ENCODE measurements at regions not wholly inside any gene's neighbourhood (a gene's known extent, or its start where the extent isn't known, plus 50 kb on each side); places are given as distances from the start of the nearest gene placed in this dataset.

DNA sequence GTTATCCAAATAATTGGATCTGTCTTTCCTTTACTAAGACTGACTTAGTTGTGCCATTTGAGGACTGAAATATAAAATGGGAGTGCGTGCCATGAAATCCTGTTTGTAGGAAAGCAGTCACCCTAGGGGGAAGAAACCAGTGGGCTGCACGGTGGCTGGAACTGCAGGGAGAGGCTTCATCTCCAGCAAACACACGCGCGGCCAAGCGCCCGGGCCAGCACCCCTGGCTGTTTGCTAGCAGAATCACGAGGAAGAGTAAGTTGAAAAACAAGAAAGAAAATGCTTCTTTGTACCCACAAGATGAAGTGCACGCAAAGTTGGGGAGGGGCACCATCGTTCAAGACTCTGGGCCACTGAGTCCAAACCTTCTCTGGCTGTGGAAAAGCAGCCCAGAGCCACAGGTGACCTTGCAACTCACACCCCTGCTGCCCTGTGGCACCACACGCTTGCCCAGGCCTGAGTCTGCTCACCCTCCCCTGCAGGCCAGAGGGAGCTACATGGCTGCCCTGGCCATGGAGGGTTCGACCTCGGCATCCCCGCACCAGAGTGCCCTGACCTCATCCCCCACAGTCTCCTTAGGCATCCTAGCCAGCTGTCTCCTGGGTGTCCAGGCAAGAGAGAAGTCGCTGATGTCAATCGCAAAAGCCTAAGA, 55.2 kb downstream of the IRX2 start:
- in situ Hi-C loops (cut with MboI; ENCODE audit: low sequenced_read_pairs) = no loop called here

GRCh38 chr5:2695200-2695891, 56.1 kb downstream of the IRX2 start:
- in situ Hi-C loops (cut with MboI; ENCODE audit: low sequenced_read_pairs) = no loop called here

DNA sequence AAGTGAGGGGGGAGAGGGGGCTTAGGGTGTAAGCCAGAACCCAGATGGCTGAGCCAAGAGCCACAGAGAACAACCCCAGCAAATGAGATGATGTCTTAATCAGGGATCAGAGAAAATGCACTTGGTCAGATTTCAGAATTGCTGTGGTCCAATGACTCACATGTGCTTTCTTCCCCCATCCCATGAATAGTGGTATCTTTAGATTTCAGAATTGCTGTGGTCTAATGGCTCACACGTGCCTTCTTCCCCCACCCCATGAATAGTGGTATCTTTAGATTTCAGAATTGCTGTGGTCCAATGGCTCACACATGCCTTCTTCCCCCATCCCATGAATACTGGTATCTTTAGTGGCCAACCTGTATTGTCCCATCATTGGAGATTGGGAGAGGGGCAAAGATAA, 59.9 kb downstream of the IRX2 start:
- in situ Hi-C loops (cut with MboI; ENCODE audit: low sequenced_read_pairs) = no loop called here

GRCh38 chr5:2690293-2690692, 61.2 kb downstream of the IRX2 start:
- in situ Hi-C loops (cut with MboI; ENCODE audit: low sequenced_read_pairs) = no loop called here

GRCh38 chr5:2688586-2688985, 62.9 kb downstream of the IRX2 start:
- in situ Hi-C loops (cut with MboI; ENCODE audit: low sequenced_read_pairs) = no loop called here

GRCh38 chr5:2687746-2688145, 63.7 kb downstream of the IRX2 start:
- in situ Hi-C loops (cut with MboI; ENCODE audit: low sequenced_read_pairs) = no loop called here

DNA sequence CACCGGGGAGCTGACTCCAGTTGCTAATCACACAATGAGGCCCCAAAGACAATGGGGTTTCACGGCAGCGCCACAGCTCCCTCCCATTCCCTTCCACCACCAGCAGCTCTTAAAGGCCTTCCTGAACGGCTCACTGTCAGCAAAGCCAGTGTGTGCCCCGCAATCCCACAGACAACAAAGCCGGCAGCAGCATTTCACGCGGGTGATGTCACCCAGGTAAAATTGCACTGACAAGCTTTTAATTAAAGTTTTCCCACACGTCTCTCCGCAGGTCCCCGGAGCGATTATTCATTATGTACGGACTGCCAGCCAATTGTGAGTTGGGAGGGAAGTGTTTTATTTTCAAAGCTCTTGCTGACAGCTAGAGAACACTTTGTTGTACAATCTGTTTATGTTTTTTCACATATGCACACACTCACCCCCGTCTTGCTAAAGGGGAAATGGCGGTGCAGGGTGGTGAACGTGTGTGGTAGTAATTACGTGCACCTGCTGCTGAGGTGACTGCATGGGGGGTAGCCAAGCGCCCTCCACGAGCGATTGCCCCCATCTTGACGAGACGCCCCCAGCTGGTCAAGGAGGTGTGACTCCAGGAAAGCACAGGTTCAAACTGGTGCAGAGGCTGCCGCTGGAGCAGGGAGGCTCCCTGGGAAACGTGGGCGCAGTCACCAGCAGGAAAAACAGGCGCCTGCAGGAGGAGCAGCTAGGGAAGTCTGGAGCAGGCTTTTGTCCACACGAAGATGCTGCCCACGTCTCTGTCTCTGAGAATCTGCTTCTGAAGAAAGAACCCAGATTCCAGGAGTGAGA, 65.0 kb downstream of the IRX2 start:
- in situ Hi-C loops (cut with MboI; ENCODE audit: low sequenced_read_pairs) = no loop called here

GRCh38 chr5:2685651-2686272, 65.7 kb downstream of the IRX2 start:
- in situ Hi-C loops (cut with MboI; ENCODE audit: low sequenced_read_pairs) = no loop called here

- in situ Hi-C loops (cut with MboI; ENCODE audit: low sequenced_read_pairs) = no loop called here
Observed at GRCh38 chr5:2684606-2685005, 66.9 kb downstream of the IRX2 start.

GRCh38 chr5:2683720-2684119, 67.8 kb downstream of the IRX2 start:
- in situ Hi-C loops (cut with MboI; ENCODE audit: low sequenced_read_pairs) = no loop called here

GRCh38 chr5:2681476-2681875, 70.0 kb downstream of the IRX2 start:
- in situ Hi-C loops (cut with MboI; ENCODE audit: low sequenced_read_pairs) = no loop called here

- in situ Hi-C loops (cut with MboI; ENCODE audit: low sequenced_read_pairs) = no loop called here
Observed at GRCh38 chr5:2680979-2681378, 70.5 kb downstream of the IRX2 start.

- in situ Hi-C loops (cut with MboI; ENCODE audit: low sequenced_read_pairs) = no loop called here
Observed at GRCh38 chr5:2677689-2678088, 73.8 kb downstream of the IRX2 start.

DNA sequence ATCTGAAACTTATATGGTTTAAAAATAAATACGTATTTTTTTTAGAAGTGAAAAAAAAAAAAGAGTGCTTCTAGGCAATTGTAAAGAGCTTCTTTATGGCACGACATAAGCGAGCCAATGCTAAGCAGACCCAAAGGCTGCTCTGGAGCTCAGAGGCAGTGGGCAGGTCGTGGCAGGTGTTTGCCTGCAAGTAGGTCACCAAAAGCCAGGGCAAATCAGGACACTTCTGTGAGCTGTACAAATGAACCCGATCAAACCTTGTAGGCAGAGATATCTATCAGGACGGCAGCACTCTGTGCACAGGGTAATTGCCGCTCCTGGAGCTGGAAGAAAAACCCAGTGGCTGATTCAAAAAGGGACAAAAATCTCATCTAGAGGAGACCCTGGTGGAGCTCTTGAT, 75.9 kb downstream of the IRX2 start:
- in situ Hi-C loops (cut with MboI; ENCODE audit: low sequenced_read_pairs) = no loop called here

DNA sequence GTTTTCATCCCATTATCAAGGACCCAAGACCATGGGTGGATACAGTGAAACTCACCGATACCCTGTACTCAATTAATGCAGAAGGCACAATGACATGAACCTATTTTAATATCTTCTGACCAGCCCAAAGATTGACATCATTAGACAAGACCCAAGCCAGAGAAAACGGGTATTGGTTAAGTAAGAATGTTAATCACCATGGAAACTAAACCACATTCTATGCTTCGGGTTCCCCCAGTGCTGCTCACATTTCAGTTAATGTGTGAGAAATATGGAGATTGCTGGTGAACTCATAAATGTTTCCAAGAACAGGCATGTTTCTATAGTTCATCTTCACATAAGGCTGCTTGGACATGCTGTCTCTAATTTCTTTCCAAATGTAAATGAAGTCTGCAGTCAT, 77.0 kb downstream of the IRX2 start:
- in situ Hi-C loops (cut with MboI; ENCODE audit: low sequenced_read_pairs) = no loop called here

DNA sequence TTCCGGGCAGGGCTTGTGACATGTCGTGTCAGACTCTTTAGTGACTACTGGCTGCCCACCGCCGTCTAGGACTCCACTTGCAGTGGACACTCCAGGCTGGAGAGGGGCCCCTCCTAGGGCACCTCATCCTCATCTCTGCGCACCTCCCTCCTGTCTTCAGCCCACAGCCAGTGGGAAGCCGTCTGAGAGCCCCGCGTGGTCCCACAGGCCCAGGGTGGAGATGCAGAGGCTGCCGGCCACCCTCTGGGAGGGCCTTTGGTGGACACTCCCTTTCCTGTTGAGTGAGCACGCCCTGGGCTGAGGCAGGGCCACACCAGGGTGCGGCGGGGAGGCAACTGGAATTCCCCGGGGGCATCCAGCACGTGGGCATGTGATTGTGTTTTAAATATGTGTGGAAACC, 80.5 kb downstream of the IRX2 start:
- in situ Hi-C loops (cut with MboI; ENCODE audit: low sequenced_read_pairs) = no loop called here

- in situ Hi-C loops (cut with MboI; ENCODE audit: low sequenced_read_pairs) = no loop called here
Observed at GRCh38 chr5:2669913-2670312, 81.6 kb downstream of the IRX2 start.

- in situ Hi-C loops (cut with MboI; ENCODE audit: low sequenced_read_pairs) = no loop called here
Observed at GRCh38 chr5:2669259-2669658, 82.2 kb downstream of the IRX2 start.

DNA sequence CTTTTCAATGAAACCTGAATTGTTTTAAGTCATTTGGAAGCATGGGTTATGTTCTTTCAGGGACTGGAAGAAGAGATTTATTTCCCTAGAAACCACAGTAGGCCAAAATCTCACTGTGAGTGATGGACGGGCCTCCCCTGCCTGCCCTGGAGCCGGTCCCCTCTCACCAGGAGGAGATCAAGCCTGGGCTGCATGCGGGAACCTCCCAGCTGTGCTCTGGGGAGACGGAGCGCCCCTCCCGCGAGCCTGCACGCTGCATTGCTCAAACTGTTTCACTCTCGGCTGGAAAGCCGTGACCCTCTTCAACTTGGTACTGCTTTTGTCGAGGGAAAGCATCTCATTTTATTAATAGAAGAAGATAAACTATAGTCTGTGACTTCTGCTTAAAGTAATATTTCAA, 85.4 kb downstream of the IRX2 start:
- in situ Hi-C loops (cut with MboI; ENCODE audit: low sequenced_read_pairs) = no loop called here

GRCh38 chr5:2663489-2663888, 88.0 kb downstream of the IRX2 start:
- in situ Hi-C loops (cut with MboI; ENCODE audit: low sequenced_read_pairs) = no loop called here

GRCh38 chr5:2660315-2660714, 91.2 kb downstream of the IRX2 start:
- in situ Hi-C loops (cut with MboI; ENCODE audit: low sequenced_read_pairs) = no loop called here

Measured in HL-60/S4 (cell line).